K562 (cell line): ENCODE measurements at regions not wholly inside any gene's neighbourhood (a gene's known extent, or its start where the extent isn't known, plus 50 kb on each side); places are given as distances from the start of the nearest gene placed in this dataset.

ENCODE experiments used
- ATAC-seq: fragments of 200-7000 bp; cut with Tn5 transposase; 3 replicates; pipeline ENCODE4 v1.9.1; 2020; ENCODE audit warnings: moderate library complexity
- BruUV-seq: library from RNA; stranded (reverse); fragments of 400-500 nt; replicated peaks from 2 replicates; lab custom pipeline; 2021; lab: Mats Ljungman, UMichigan
- CTCF ChIA-PET: fragments of 300-600 bp; formaldehyde crosslinking; extraction: SDS; loops from one replicate; lab custom pipeline; 2021; ENCODE audit warnings: low intra/inter-chr PET ratio; lab: Yijun Ruan, JAX
- POLR2A ChIA-PET: fragments of 300-600, 350-650 bp; sonication (Branson Sonifier 250); formaldehyde crosslinking; extraction: SDS; loops from one replicate; lab custom pipeline; 2021; ENCODE audit warnings: antibody characterized with exemption, inconsistent platforms; lab: Yijun Ruan, JAX
- DNase-seq, 4 experiments: peaks; one replicate each; pipeline versions ENCODE4 v3.0.0 to v3.0.0-alpha.2; 2011 to 2018; ENCODE audit warnings: low spot score in 3 of 4, mixed read lengths in 3 of 4; ENCODE audit errors: extremely low read depth in 1 of 4
- FAIRE-seq: peaks from 2 replicates; lab custom pipeline; 2011; peaks lifted over from hg19 to GRCh38; lab: Jason Lieb, UNC
- H2AFZ ChIP-seq: 2 replicates; pipeline ENCODE4 v1.6.0; 2011; ENCODE audit warnings: low read depth, low read length, control low read depth, inconsistent platforms
- H3K27ac ChIP-seq: fragments of 200-600 bp; 3 replicates; pipeline ENCODE4 v1.8.0; 2011; ENCODE audit warnings: low read depth, mild to moderate bottlenecking, control low read depth, inconsistent platforms, low read length, moderate library complexity, mixed read lengths; ENCODE audit errors: extremely low read depth
- H3K27me3 ChIP-seq, 2 experiments: fragments of 300-600 bp in 1 of 2; 2 replicates in 1 of 2; 3 replicates in 1 of 2; pipeline versions ENCODE4 v1.6.0 to v1.8.0; 2011; ENCODE audit warnings: inconsistent platforms in 2 of 2, low read length in 2 of 2, mild to moderate bottlenecking in 1 of 2, mixed read lengths in 1 of 2, moderate library complexity in 1 of 2; ENCODE audit not compliant: control insufficient read depth in 2 of 2, insufficient read depth in 2 of 2
- H3K36me3 ChIP-seq: fragments of 300-600 bp; 3 replicates; pipeline ENCODE4 v1.8.0; 2011; ENCODE audit warnings: mild to moderate bottlenecking, low read length, inconsistent platforms; ENCODE audit not compliant: control insufficient read depth, insufficient read depth
- H3K4me1 ChIP-seq, 2 experiments: fragments of 200-600 bp in 1 of 2; replicated peaks in 1 of 2; 2 replicates in 1 of 2; 3 replicates in 1 of 2; pipeline versions ENCODE4 v1.5.1 to v1.8.0; 2011; ENCODE audit warnings: inconsistent platforms in 2 of 2, low read length in 2 of 2, mild to moderate bottlenecking in 1 of 2, mixed read lengths in 1 of 2, moderate library complexity in 1 of 2; ENCODE audit not compliant: control insufficient read depth in 2 of 2, insufficient read depth in 2 of 2
- H3K4me2 ChIP-seq: 2 replicates; pipeline ENCODE4 v1.6.1; 2011; ENCODE audit warnings: low read length, control low read depth, inconsistent platforms, mixed read lengths; ENCODE audit not compliant: insufficient read depth
- H3K4me3 ChIP-seq: fragments of 200-600 bp; sonication (generic), shearing (Covaris generic); 2 replicates; pipeline ENCODE4 v1.5.1; 2016; ENCODE audit warnings: control low read depth, inconsistent platforms
- H3K79me2 ChIP-seq: fragments of 200-600 bp; 3 replicates; pipeline ENCODE4 v1.8.0; 2011; ENCODE audit warnings: low read length, inconsistent platforms; ENCODE audit not compliant: control insufficient read depth, insufficient read depth
- H3K9ac ChIP-seq, 2 experiments: 2 replicates each; pipeline versions ENCODE4 v1.6.0 to v1.6.1; 2011; ENCODE audit warnings: low read depth in 2 of 2, low read length in 2 of 2, control low read depth in 1 of 2, inconsistent platforms in 1 of 2, mild to moderate bottlenecking in 1 of 2, mixed read lengths in 1 of 2; ENCODE audit not compliant: insufficient read depth in 1 of 2
- H3K9me1 ChIP-seq: one replicate; pipeline ENCODE4 v1.6.0; 2011; ENCODE audit warnings: inconsistent platforms, mild to moderate bottlenecking, low read length, moderate library complexity; ENCODE audit not compliant: control insufficient read depth, insufficient read depth
- H3K9me3 ChIP-seq: replicated peaks from 2 replicates; pipeline ENCODE4 v1.5.1; 2011; ENCODE audit warnings: low read depth, low read length, inconsistent platforms; ENCODE audit not compliant: control insufficient read depth, insufficient read depth
- H4K20me1 ChIP-seq: replicated peaks from 2 replicates; pipeline ENCODE4 v1.6.1; 2011; ENCODE audit warnings: low read length, inconsistent platforms, mixed read lengths; ENCODE audit not compliant: control insufficient read depth, insufficient read depth
- MBD1 ChIP-seq: fragments of 250-450 bp; sonication (Bioruptor Pico); IDR thresholded peaks from 2 replicates; pipeline ENCODE4 v1.8.0; 2022; ENCODE audit warnings: inconsistent platforms
- NCOA2 ChIP-seq, 2 experiments: fragments of 450-650 bp; IDR thresholded peaks; 2 replicates each; pipeline ENCODE4 v1.6.1; 2018; ENCODE audit warnings: mild to moderate bottlenecking in 2 of 2, moderate library complexity in 1 of 2; ENCODE audit not compliant: partially characterized antibody in 2 of 2
- ZMIZ1 ChIP-seq, 2 experiments: fragments of 150-350 bp in 1 of 2; IDR thresholded peaks; 2 replicates each; pipeline ENCODE4 v1.6.1; 2012 to 2016; ENCODE audit warnings: low read depth in 2 of 2, low read length in 2 of 2, mild to moderate bottlenecking in 1 of 2, moderate library complexity in 1 of 2
- WGBS: fragments of 100-300 bp; shearing (Covaris generic); methylation state at CpG from one replicate; pipeline ENCODE4 v1.1.6; 2016; ENCODE audit warnings: low coverage, mixed read lengths; ENCODE audit not compliant: insufficient coverage; ENCODE audit errors: missing lambda C conversion rate; 5-methylcytosine and 5-hydroxymethylcytosine counted together
- in situ Hi-C: fragments of 300-500 bp; cut with MboI; formaldehyde crosslinking; loops from 4 replicates; pipeline ENCODE4 v1.15.0; 2018; ENCODE audit warnings: inconsistent platforms, mixed read lengths
- intact Hi-C: fragments of 100-400 bp; cut with micrococcal nuclease; formaldehyde crosslinking; loops from 2 replicates; pipeline ENCODE4 v1.14.2; 2022

- no peaks in the 10 kb centered on the region for H3K4me1 ChIP-seq
- no peak overlapping the region for H2AFZ ChIP-seq
- no peaks in the 10 kb centered on the region for H3K36me3 ChIP-seq
- no peak overlapping the region for H3K9ac ChIP-seq
- ATAC-seq (no peak), DNase-seq (no peak), FAIRE-seq (no peak)
- TF ChIP-seq NCOA2 (IDR thresholded peaks at IDR 0.05; ENCODE audit: partially characterized antibody in 2 of 2): no peak
- no peak for TF ChIP-seq MBD1 (CRISPR knock-in tag)
- no peaks in the 10 kb centered on the region for H3K9me3 ChIP-seq
- H4K20me1 ChIP-seq: no peaks in the 10 kb centered on the region
- 2% methylated on average over 19 of the region's 26 CpGs for WGBS
- no peak overlapping the region for H3K27ac ChIP-seq
- in situ Hi-C loops (no loop called here), intact Hi-C loops (no loop called here)
- H3K27me3 ChIP-seq: no peaks in the 10 kb centered on the region
- ChIA-PET CTCF (no interaction called here), POLR2A (interaction anchor here (0.6 kb wide), 1 partner anchor 42 kb away, joined by 3 read pairs; no protein-coding TSS in a partner anchor)
- H3K4me2 ChIP-seq: no peak overlapping the region
- BruUV-seq: no TSS peak
- no peaks in the 10 kb centered on the region for H3K9me1 ChIP-seq
- H3K79me2 ChIP-seq: no peaks in the 10 kb centered on the region
- no peak overlapping the region for H3K4me3 ChIP-seq
Measured at GRCh38 chrX:137405449-137406140, 160.3 kb upstream of the ZIC3 start.

GRCh38 chrX:137401092-137401491, 164.8 kb upstream of the ZIC3 start:
- ATAC-seq: no peak
- Histone ChIP-seq H3K27ac (no peak overlapping the region), H3K36me3 (no peaks in the 10 kb centered on the region), H3K9me3 (no peaks in the 10 kb centered on the region), H3K9me1 (no peaks in the 10 kb centered on the region), H4K20me1 (no peaks in the 10 kb centered on the region), H3K4me1 (no peaks in the 10 kb centered on the region), H3K9ac (no peak overlapping the region), H3K4me3 (no peak overlapping the region), H3K4me2 (no peak overlapping the region), H3K27me3 (no peaks in the 10 kb centered on the region), H3K79me2 (no peaks in the 10 kb centered on the region), H2AFZ (no peak overlapping the region)
- 0% methylated on average over 2 of the region's 4 CpGs for WGBS
- no TSS peak for BruUV-seq
- intact Hi-C loops (no loop called here), in situ Hi-C loops (no loop called here)
- FAIRE-seq: no peak
- ChIA-PET CTCF (no interaction called here), POLR2A (no interaction called here)
- no peak for DNase-seq
- no peak for TF ChIP-seq ZMIZ1 (IDR thresholded peaks at IDR 0.05; ENCODE audit: low read depth in 2 of 2, low read length in 2 of 2)
